NCI-H526 treated with DMSO at 0.1 percent for 48 hours (cell line): ENCODE measurements at regions not wholly inside any gene's neighbourhood (a gene's known extent, or its start where the extent isn't known, plus 50 kb on each side); places are given as distances from the start of the nearest gene placed in this dataset.

Source experiments
- DNase-seq: peaks from one replicate; lab custom pipeline; 2025; lab: John Stamatoyannopoulos, UW

DNA sequence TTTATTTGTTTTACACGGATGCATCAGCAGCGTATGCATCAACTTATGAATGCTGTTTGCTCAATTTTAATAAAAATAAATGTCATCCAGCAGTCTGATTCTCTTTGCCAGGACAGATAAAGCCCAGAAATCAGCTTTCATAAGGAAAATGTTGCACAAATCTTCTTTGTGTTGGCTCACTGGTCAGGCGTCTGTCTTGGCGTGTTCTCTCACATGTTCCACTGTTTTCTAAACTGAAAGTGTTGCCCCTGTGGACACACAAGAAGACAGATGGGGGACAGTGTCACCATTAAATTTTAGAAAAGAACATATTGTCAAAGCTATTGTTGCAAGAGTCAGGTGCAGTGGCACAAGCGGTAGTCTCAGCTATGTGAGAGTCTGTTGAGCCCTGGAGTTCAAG lies 316.2 kb downstream of the CENPC start:
- no peak for DNase-seq

- DNase-seq, result no peak
These were observed 324.4 kb downstream of the CENPC start for GRCh38 chr4:67220861-67221260.

GRCh38 chr4:67218883-67219282 lies 326.4 kb downstream of the CENPC start:
- no peak for DNase-seq

DNA sequence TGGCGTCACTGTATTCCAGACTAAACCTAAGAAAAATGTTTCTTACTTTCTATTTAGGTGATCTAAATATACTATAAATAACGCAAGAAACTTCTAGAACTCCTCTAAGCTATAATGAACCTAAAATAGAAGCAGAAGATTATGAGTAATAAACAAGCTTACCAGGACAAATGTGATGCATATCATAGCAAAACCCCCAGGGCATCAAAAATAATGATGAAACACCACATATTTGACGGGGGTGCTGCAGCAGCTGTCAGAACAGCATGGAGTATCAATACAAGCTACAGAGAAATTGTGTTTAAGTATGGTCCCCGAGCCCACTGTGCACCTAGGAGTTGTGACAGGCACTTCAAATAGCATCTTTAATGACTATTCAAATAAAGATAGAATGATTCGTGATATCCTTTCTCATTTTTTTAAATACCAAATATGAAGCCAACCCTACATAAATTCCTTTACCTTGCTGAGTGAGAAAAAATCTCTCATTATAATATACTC lies 337.3 kb downstream of the CENPC start:
- DNase-seq, result no peak

DNA sequence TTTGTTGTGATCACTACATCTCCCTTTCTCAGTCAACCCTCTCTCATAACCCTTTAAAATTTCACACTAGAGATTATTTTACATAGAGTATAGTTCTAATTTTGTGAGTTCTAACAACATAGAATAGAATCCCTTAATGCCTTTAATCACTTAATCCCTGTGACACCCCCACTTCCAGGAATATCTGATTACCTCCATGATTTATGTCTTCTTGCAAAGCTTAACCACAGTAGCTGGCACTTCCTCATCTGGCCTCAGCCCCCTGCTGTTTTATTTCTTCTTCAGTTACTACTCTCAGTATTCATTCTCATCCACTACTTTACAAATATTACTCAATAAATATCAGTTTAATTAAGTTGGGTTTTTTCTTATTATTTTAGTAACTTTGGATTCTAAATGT lies 340.9 kb downstream of the CENPC start:
- DNase-seq, result no peak

GRCh38 chr4:67201334-67201733 lies 344.0 kb downstream of the CENPC start:
- no peak for DNase-seq

GRCh38 chr4:67198727-67199126 lies 346.6 kb downstream of the CENPC start:
- DNase-seq, result peak; percentile 20

- DNase-seq, result no peak
These were observed 377.5 kb downstream of the CENPC start for GRCh38 chr4:67167849-67168248.

DNA sequence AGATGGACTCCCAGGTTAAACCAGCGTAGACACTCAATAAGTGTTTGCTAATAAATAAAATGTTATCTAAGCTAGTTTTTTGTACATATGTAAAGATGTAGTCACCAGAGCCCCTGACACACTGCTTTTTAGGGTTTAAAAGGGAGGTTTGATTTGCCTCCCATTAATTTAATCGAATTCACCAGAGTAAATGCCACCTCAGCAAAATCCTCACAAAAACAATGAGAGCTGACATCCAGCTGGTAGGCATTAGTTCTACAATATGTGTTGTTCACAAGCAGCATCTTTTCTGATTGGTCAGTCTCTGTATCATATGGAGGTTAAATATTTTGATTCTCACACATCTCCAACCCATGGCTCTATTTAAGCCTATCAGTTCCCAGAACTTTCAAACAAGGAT lies 382.6 kb downstream of the CENPC start:
- no peak for DNase-seq

- no peak for DNase-seq
These were observed 384.0 kb downstream of the CENPC start for GRCh38 chr4:67161311-67161710.

GRCh38 chr4:67160394-67160793 lies 384.9 kb downstream of the CENPC start:
- no peak for DNase-seq

GRCh38 chr4:67158666-67159065 lies 386.6 kb downstream of the CENPC start:
- no peak for DNase-seq

- DNase-seq, result no peak
These were observed 392.3 kb downstream of the CENPC start for GRCh38 chr4:67152976-67153375.

GRCh38 chr4:67151376-67152343 lies 393.6 kb downstream of the CENPC start:
- no peak for DNase-seq

GRCh38 chr4:67141586-67141985 lies 403.7 kb downstream of the CENPC start:
- no peak for DNase-seq

- DNase-seq, result no peak
These were observed 410.7 kb downstream of the CENPC start for GRCh38 chr4:67134616-67135015.

DNA sequence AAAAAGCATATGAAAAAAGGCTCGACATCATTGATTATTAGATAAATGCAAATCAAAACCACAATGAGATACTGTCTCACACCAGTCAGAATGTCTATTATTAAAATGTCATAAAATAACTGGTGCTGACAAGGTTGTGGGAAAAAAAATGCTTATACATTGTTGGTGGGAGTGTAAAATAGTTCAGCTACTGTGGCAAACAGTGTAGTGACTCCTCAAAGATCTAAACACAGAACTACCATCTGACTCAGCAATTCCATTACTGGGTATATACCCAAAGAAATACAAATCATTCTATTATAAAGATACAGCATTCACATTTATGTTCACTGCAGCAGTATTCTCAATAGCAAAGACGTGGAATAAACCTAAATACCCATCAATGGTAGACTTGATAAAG lies 412.1 kb downstream of the CENPC start:
- no peak for DNase-seq

DNA sequence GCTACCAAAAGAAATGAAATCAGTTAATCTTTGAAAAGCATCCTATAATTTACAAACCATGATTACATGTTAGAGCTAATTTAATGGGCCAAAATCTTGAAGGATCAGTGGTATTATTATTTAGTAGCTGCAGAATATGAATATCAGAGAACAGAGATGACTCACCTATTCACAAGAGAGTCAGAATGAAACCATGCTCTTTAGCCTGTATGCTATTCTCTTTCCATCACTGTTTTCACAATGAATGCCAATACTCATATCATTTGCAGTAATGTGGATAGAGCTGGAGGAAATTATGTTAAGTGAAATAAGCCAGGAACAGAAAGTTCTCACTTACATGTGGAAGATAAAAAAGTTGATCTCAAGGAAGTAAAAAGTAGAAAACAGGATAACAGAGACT lies 414.1 kb downstream of the CENPC start:
- no peak for DNase-seq

- no peak for DNase-seq
These were observed 414.9 kb downstream of the CENPC start for GRCh38 chr4:67130411-67130810.

DNA sequence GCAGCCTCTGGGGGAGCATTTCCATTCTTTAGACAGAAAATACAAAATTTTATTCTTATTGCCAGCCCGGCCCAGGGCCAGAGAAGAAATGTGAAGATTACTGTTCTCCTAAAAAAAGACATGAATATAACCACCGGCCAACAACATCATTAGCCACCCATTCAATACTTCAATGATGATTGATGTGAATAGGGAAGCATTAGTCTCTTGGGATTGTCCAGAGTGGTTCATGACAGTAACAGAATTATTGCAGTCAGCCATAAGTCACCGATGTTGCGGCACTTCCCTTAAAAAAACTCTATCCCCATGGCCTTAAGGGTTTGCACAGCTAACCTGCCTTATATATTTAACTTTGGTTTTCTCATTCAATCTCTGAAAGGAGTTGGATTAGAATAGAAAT lies 418.7 kb downstream of the CENPC start:
- no peak for DNase-seq

- no peak for DNase-seq
These were observed 419.4 kb downstream of the CENPC start for GRCh38 chr4:67125636-67126514.

DNA sequence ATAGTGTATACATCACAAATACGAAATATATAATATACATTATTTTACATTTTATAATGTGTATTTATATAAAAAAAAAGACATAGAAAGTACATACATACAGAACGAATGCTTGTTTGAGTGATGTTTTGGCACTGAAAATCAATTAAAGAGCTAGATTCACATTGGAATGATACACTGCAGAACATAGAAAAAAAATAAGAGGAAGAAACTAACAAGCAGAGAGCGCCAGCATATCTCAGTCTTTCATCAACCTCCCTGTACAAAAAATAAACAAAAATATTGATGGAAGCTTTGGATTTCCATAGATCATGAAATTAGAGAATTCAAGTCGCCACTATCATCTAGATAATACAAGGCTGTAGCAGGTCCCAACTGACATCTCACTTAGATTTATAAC lies 420.6 kb downstream of the CENPC start:
- DNase-seq, result no peak

- DNase-seq, result no peak
These were observed 423.3 kb downstream of the CENPC start for GRCh38 chr4:67122029-67122428.
